ENCODE measurements at regions not wholly inside any gene's neighbourhood (a gene's known extent, or its start where the extent isn't known, plus 50 kb on each side); places are given as distances from the start of the nearest gene placed in this dataset.

- TF ChIP-seq CTCF (IDR thresholded peaks at IDR 0.05), result no peak
- intact Hi-C loops (cut with DNase I), result no loop called here
- ATAC-seq, result no peak
Measured at GRCh38 chr4:12122316-12122715, 693.6 kb upstream of the HS3ST1 start.

GRCh38 chr4:12120968-12121367, 692.3 kb upstream of the HS3ST1 start:
- TF ChIP-seq CTCF (IDR thresholded peaks at IDR 0.05), result no peak
- ATAC-seq, result peak in 3 of 8 donors; percentile 49 to 93 (median 93)
- Histone ChIP-seq H3K36me3 (no peaks in the 10 kb centered on the region), H3K9me3 (no peaks in the 10 kb centered on the region), H3K27ac (no peak overlapping the region), H3K27me3 (no peaks in the 10 kb centered on the region), H3K4me1 (peaks cover 0 to 47% (median 0%) of the 10 kb centered on the region in 9 donors), H3K4me3 (no peak overlapping the region)
- intact Hi-C loops (cut with DNase I), result no loop called here
- WGBS, 2 donors, result 29 to 34% methylated on average over 2 of the region's 2 CpGs
- DNase-seq, result no peak

More at GRCh38 chr4:12122316-12122715, 693.6 kb upstream of the HS3ST1 start:
- DNase-seq, result no peak
- Histone ChIP-seq H3K4me3 (no peak overlapping the region), H3K9me3 (no peaks in the 10 kb centered on the region), H3K27ac (peak overlapping the region in 1 of 10 donors; percentile 12), H3K27me3 (no peaks in the 10 kb centered on the region), H3K36me3 (no peaks in the 10 kb centered on the region), H3K4me1 (peaks cover 0 to 49% (median 0%) of the 10 kb centered on the region in 9 donors)
- WGBS, 2 donors, result 60 to 69% methylated on average over 2 of the region's 2 CpGs

GRCh38 chr4:12118651-12119213, 690.0 kb upstream of the HS3ST1 start:
- Histone ChIP-seq H3K9me3 (peaks cover 0 to 14% (median under 1%) of the 10 kb centered on the region in 11 donors), H3K27ac (peak overlapping the region in 1 of 10 donors; percentile 61), H3K27me3 (no peaks in the 10 kb centered on the region), H3K36me3 (no peaks in the 10 kb centered on the region), H3K4me3 (no peak overlapping the region), H3K4me1 (peaks cover 0 to 36% (median 0%) of the 10 kb centered on the region in 9 donors)
- intact Hi-C loops (cut with DNase I), result no loop called here
- WGBS, 2 donors, result 40 to 42% methylated on average over 2 of the region's 2 CpGs
- TF ChIP-seq CTCF (IDR thresholded peaks at IDR 0.05), result no peak
- DNase-seq (no peak), ATAC-seq (peak in 5 of 8 donors; percentile 16 to 55 (median 47))

GRCh38 chr4:12116009-12116552, 687.4 kb upstream of the HS3ST1 start:
- Histone ChIP-seq H3K9me3 (peaks cover 0 to 41% (median 14%) of the 10 kb centered on the region in 11 donors), H3K4me3 (no peak overlapping the region), H3K4me1 (peaks cover 0 to 19% (median 0%) of the 10 kb centered on the region in 9 donors), H3K36me3 (no peaks in the 10 kb centered on the region), H3K27ac (no peak overlapping the region), H3K27me3 (no peaks in the 10 kb centered on the region)
- no peak for ATAC-seq
- TF ChIP-seq CTCF (IDR thresholded peaks at IDR 0.05), result no peak
- 91 to 94% methylated on average over 3 of the region's 3 CpGs for WGBS, 2 donors
- no peak for DNase-seq
- intact Hi-C loops (cut with DNase I), result no loop called here
